Kidney epithelial cell (primary cell): ENCODE measurements at regions not wholly inside any gene's neighbourhood (a gene's known extent, or its start where the extent isn't known, plus 50 kb on each side); places are given as distances from the start of the nearest gene placed in this dataset.

Experiments used
- DNase-seq: peaks from one replicate; pipeline ENCODE4 v3.0.0-alpha.2; 2010; ENCODE audit warnings: low read depth
- H3K27me3 ChIP-seq: 2 replicates; pipeline ENCODE4 v1.6.0; 2011; ENCODE audit warnings: low read length; ENCODE audit not compliant: control insufficient read depth, insufficient read depth
- H3K36me3 ChIP-seq: 2 replicates; pipeline ENCODE4 v1.5.1; 2011; ENCODE audit warnings: low read length; ENCODE audit not compliant: control insufficient read depth, insufficient read depth
- H3K4me3 ChIP-seq: 2 replicates; pipeline ENCODE4 v1.5.1; 2011; ENCODE audit warnings: low read depth, mild to moderate bottlenecking, control low read depth, low read length
- TF ChIP-seq, protein P1 (sequence below): IDR thresholded peaks from 2 replicates; pipeline ENCODE4 v1.5.1; 2011; ENCODE audit warnings: mild to moderate bottlenecking, moderate library complexity, low read length, control low read depth, inconsistent platforms; ENCODE audit not compliant: insufficient read depth, poor library complexity, severe bottlenecking

GRCh38 chrX:10821293-10821692, 200.9 kb upstream of the MID1 start:
- H3K27me3 ChIP-seq = no peaks in the 10 kb centered on the region
- TF ChIP-seq, protein P1, sequence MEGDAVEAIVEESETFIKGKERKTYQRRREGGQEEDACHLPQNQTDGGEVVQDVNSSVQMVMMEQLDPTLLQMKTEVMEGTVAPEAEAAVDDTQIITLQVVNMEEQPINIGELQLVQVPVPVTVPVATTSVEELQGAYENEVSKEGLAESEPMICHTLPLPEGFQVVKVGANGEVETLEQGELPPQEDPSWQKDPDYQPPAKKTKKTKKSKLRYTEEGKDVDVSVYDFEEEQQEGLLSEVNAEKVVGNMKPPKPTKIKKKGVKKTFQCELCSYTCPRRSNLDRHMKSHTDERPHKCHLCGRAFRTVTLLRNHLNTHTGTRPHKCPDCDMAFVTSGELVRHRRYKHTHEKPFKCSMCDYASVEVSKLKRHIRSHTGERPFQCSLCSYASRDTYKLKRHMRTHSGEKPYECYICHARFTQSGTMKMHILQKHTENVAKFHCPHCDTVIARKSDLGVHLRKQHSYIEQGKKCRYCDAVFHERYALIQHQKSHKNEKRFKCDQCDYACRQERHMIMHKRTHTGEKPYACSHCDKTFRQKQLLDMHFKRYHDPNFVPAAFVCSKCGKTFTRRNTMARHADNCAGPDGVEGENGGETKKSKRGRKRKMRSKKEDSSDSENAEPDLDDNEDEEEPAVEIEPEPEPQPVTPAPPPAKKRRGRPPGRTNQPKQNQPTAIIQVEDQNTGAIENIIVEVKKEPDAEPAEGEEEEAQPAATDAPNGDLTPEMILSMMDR = no peak
- H3K4me3 ChIP-seq = no peak overlapping the region
- DNase-seq = no peak
- H3K36me3 ChIP-seq = no peaks in the 10 kb centered on the region

- DNase-seq = no peak
- Histone ChIP-seq H3K4me3 (no peak overlapping the region), H3K27me3 (no peaks in the 10 kb centered on the region), H3K36me3 (no peaks in the 10 kb centered on the region)
- TF ChIP-seq, protein P1 = no peak
Observed at GRCh38 chrX:10828036-10828435, 207.7 kb upstream of the MID1 start.

GRCh38 chrX:10828640-10829039, 208.3 kb upstream of the MID1 start:
- Histone ChIP-seq H3K4me3 (no peak overlapping the region), H3K27me3 (no peaks in the 10 kb centered on the region), H3K36me3 (no peaks in the 10 kb centered on the region)
- DNase-seq = no peak
- TF ChIP-seq, protein P1 = no peak

DNA sequence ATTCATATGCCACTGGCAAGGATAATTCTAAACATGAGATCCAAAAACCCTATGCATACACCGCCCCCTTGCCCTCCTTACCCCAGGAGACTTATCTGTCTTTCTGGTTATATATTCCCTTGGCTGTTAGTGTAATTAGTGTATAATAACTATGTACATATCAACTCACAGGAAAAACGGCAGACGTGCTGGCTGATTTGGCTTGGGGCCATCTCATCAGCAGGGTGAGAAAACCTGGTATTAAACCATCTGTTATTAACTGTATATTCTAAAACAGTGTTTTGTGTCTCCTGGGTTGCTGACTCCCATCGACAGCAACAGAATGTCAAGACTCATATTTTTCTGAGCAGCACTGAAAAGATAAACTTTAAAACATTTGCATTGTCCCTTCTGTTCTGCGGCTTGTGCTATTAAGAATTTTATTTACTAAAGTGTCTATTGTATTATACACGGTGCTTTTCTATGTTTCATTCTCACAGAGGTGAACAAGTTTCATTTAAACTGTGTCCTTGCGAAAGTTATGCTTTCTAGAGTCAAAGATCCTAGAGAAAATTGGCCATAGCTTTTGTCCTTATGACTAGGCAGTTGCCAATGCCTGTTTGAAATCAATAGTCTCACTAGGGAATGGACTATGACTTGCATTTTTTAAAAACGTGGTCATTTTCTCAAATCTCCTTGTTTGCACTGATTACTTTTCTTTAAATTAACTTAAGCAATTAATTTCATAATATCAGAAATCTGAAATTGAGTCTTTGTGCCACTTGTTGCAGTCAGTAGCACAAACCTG, 211.5 kb upstream of the MID1 start:
- TF ChIP-seq, protein P1 = no peak
- no peaks in the 10 kb centered on the region for H3K27me3 ChIP-seq
- H3K36me3 ChIP-seq = no peaks in the 10 kb centered on the region
- no peak overlapping the region for H3K4me3 ChIP-seq
- DNase-seq = no peak

GRCh38 chrX:10833299-10834169, 213.1 kb upstream of the MID1 start:
- TF ChIP-seq, protein P1 = no peak
- peak; percentile 16 for DNase-seq
- Histone ChIP-seq H3K4me3 (peak overlapping the region; percentile 26), H3K27me3 (no peaks in the 10 kb centered on the region), H3K36me3 (no peaks in the 10 kb centered on the region)
